HEK293T (cell line): ENCODE measurements at regions not wholly inside any gene's neighbourhood (a gene's known extent, or its start where the extent isn't known, plus 50 kb on each side); places are given as distances from the start of the nearest gene placed in this dataset.

Experiments used
- FOXA1 ChIP-seq: fragments of 450-650 bp; IDR thresholded peaks from 2 replicates; pipeline ENCODE4 v1.6.1; 2016; ENCODE audit warnings: mild to moderate bottlenecking
- SP1 ChIP-seq: fragments of 450-650 bp; IDR thresholded peaks from 2 replicates; pipeline ENCODE4 v1.6.1; 2017
- TARDBP ChIP-seq: fragments of 450-650 bp; IDR thresholded peaks from 2 replicates; pipeline ENCODE4 v1.6.1; 2016

GRCh38 chr15:81480645-81481053 lies 106.6 kb upstream of the TMC3 start:
- TF ChIP-seq TARDBP (no peak), FOXA1 (no peak), SP1 (no peak)
